Tibial nerve (tissue), 4 donors: ENCODE measurements at regions not wholly inside any gene's neighbourhood (a gene's known extent, or its start where the extent isn't known, plus 50 kb on each side); places are given as distances from the start of the nearest gene placed in this dataset.

Experiments used
- DNase-seq, 2 donors: peaks; one replicate each; pipeline ENCODE4 v3.0.0-alpha.2; 2019; ENCODE audit warnings: low spot score in 2 of 2
- H3K27ac ChIP-seq, 4 donors: fragments of 200-600 bp; sonication (generic) in 3 of 4; one replicate each; pipeline ENCODE4 v1.5.1; 2017 to 2019; ENCODE audit warnings: mild to moderate bottlenecking in 1 of 4
- H3K27me3 ChIP-seq, 2 donors: fragments of 200-600 bp; sonication (generic) in 1 of 2; one replicate each; pipeline versions ENCODE4 v1.5.1 to v1.6.0; 2017 to 2019
- H3K36me3 ChIP-seq, 3 donors: fragments of 200-600 bp; sonication (generic); one replicate each; pipeline ENCODE4 v1.5.1; 2018 to 2019
- H3K4me1 ChIP-seq, 4 donors: fragments of 200-600 bp; sonication (generic) in 3 of 4; one replicate each; pipeline ENCODE4 v1.5.1; 2017 to 2019
- H3K4me3 ChIP-seq, 4 donors: fragments of 200-600 bp; sonication (generic) in 3 of 4; one replicate each; pipeline ENCODE4 v1.5.1; 2017 to 2019; ENCODE audit warnings: mild to moderate bottlenecking in 1 of 4, moderate library complexity in 1 of 4
- H3K9me3 ChIP-seq, 4 donors: fragments of 200-600 bp; sonication (generic) in 3 of 4; one replicate each; pipeline ENCODE4 v1.5.1; 2017 to 2019
- CTCF ChIP-seq, 5 experiments: fragments of 200-600 bp in 3 of 5; fragments of 450-650 bp in 2 of 5; sonication (generic) in 3 of 5; IDR thresholded peaks; one replicate each; pipeline ENCODE4 v1.5.1; 2016 to 2019; ENCODE audit warnings: antibody characterized with exemption in 5 of 5, mild to moderate bottlenecking in 3 of 5, moderate library complexity in 2 of 5
- EP300 ChIP-seq, 2 donors: sonication (generic); formaldehyde crosslinking; IDR thresholded peaks; one replicate each; pipeline ENCODE4 v1.6.1; 2017; ENCODE audit warnings: antibody characterized with exemption in 2 of 2, mild to moderate bottlenecking in 1 of 2
- POLR2A ChIP-seq, 2 donors: fragments of 450-650 bp; IDR thresholded peaks; one replicate each; pipeline ENCODE4 v1.6.1; 2017; ENCODE audit warnings: antibody characterized with exemption in 2 of 2, mild to moderate bottlenecking in 2 of 2, moderate library complexity in 2 of 2
- WGBS, 2 donors: methylation state at CpG; one replicate each; pipeline ENCODE4 v1.1.5; 2018; 5-methylcytosine and 5-hydroxymethylcytosine counted together

- Histone ChIP-seq H3K4me3 (no peak overlapping the region), H3K36me3 (no peaks in the 10 kb centered on the region), H3K27ac (no peak overlapping the region), H3K27me3 (no peaks in the 10 kb centered on the region), H3K4me1 (no peaks in the 10 kb centered on the region), H3K9me3 (no peaks in the 10 kb centered on the region)
- 72 to 76% methylated on average over 3 of the region's 3 CpGs for WGBS, 2 donors
- no peak for DNase-seq
- TF ChIP-seq POLR2A (IDR thresholded peaks at IDR 0.05) (no peak), CTCF (IDR thresholded peaks at IDR 0.05) (no peak), EP300 (IDR thresholded peaks at IDR 0.05) (no peak)
These were observed 113.1 kb upstream of the ESRRG start for GRCh38 chr1:216836316-216836715.

DNA sequence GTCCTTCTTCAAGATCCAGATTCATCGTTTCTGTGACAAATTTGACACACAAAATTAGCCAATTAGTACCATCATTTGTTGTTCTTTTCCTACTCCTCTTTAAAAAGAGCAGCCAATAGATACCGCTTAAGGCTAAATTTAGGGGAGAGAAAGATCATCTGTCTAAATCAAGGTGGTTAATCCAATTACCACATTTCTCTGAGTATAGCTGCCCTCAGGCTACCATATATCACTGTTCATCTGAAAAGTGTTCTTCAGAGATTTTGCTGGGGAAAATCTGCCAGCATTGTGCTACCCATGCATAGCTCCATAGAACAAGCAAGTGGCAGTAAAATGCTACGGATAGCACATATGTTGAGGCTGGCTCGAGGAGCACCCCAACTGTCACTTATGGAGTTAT, 110.3 kb upstream of the ESRRG start:
- no peaks in the 10 kb centered on the region for H3K27me3 ChIP-seq
- no peaks in the 10 kb centered on the region for H3K36me3 ChIP-seq
- no peak overlapping the region for H3K27ac ChIP-seq
- no peaks in the 10 kb centered on the region for H3K9me3 ChIP-seq
- WGBS, 2 donors = 87 to 90% methylated on average over 4 of the region's 4 CpGs
- no peak overlapping the region for H3K4me3 ChIP-seq
- no peak for DNase-seq
- TF ChIP-seq EP300 (IDR thresholded peaks at IDR 0.05) (no peak), CTCF (IDR thresholded peaks at IDR 0.05) (no peak), POLR2A (IDR thresholded peaks at IDR 0.05) (no peak)
- no peaks in the 10 kb centered on the region for H3K4me1 ChIP-seq

- no peak for TF ChIP-seq CTCF (IDR thresholded peaks at IDR 0.05)
- TF ChIP-seq EP300 (IDR thresholded peaks at IDR 0.05) = no peak
- TF ChIP-seq POLR2A (IDR thresholded peaks at IDR 0.05) = no peak
- 65 to 68% methylated on average over 3 of the region's 3 CpGs for WGBS, 2 donors
These were observed 109.0 kb upstream of the ESRRG start for GRCh38 chr1:216832192-216832591.

GRCh38 chr1:216830424-216831210, 107.4 kb upstream of the ESRRG start:
- H3K27ac ChIP-seq = no peak overlapping the region
- TF ChIP-seq POLR2A (IDR thresholded peaks at IDR 0.05) = no peak
- no peak for TF ChIP-seq EP300 (IDR thresholded peaks at IDR 0.05)
- TF ChIP-seq CTCF (IDR thresholded peaks at IDR 0.05) = no peak
- 60 to 63% methylated on average over 10 of the region's 10 CpGs for WGBS, 2 donors

More at GRCh38 chr1:216832192-216832591, 109.0 kb upstream of the ESRRG start:
- H3K27me3 ChIP-seq = no peaks in the 10 kb centered on the region
- H3K36me3 ChIP-seq = no peaks in the 10 kb centered on the region
- H3K4me1 ChIP-seq = no peaks in the 10 kb centered on the region
- no peak for DNase-seq
- H3K9me3 ChIP-seq = no peaks in the 10 kb centered on the region
- H3K4me3 ChIP-seq = no peak overlapping the region
- no peak overlapping the region for H3K27ac ChIP-seq

DNA sequence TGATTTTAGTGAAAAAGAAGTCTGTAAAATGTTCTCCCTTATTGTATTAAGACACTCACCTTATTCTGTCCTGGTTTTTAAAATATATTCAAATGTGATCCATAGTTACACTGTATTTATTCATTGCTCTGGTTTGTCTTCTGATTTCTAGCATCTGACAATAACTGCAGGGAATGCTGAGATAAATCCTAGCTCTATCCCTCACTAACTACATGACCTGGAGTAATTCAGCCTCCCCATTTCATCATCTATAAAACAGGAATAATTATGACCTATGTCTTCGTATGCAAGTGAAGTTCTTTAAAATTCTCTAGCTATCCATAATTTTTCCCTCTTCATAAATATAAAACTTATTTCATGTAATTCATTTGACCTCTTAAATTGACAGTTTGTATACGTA, 104.0 kb upstream of the ESRRG start:
- H3K36me3 ChIP-seq = no peaks in the 10 kb centered on the region
- no peaks in the 10 kb centered on the region for H3K27me3 ChIP-seq
- no peaks in the 10 kb centered on the region for H3K9me3 ChIP-seq
- H3K27ac ChIP-seq = no peak overlapping the region
- no peak for DNase-seq
- WGBS, 2 donors = 93 to 95% methylated on average over 2 of the region's 2 CpGs
- TF ChIP-seq CTCF (IDR thresholded peaks at IDR 0.05) = no peak
- no peak for TF ChIP-seq POLR2A (IDR thresholded peaks at IDR 0.05)
- TF ChIP-seq EP300 (IDR thresholded peaks at IDR 0.05) = no peak
- H3K4me1 ChIP-seq = no peaks in the 10 kb centered on the region
- no peak overlapping the region for H3K4me3 ChIP-seq

More at GRCh38 chr1:216830424-216831210, 107.4 kb upstream of the ESRRG start:
- no peak for DNase-seq
- Histone ChIP-seq H3K9me3 (no peaks in the 10 kb centered on the region), H3K4me1 (no peaks in the 10 kb centered on the region), H3K27me3 (no peaks in the 10 kb centered on the region), H3K4me3 (no peak overlapping the region), H3K36me3 (no peaks in the 10 kb centered on the region)
